Sigmoid colon (tissue), 4 donors: ENCODE measurements at regions not wholly inside any gene's neighbourhood (a gene's known extent, or its start where the extent isn't known, plus 50 kb on each side); places are given as distances from the start of the nearest gene placed in this dataset.

ENCODE experiments used
- POLR2A ChIP-seq, 2 donors: fragments of 450-650 bp; IDR thresholded peaks; one replicate each; pipeline ENCODE4 v1.6.1; 2016; ENCODE audit warnings: antibody characterized with exemption in 2 of 2, mild to moderate bottlenecking in 2 of 2, moderate library complexity in 2 of 2
- POLR2AphosphoS5 ChIP-seq, 4 donors: sonication (generic); formaldehyde crosslinking; IDR thresholded peaks; one replicate each; pipeline ENCODE4 v1.6.1; 2017; ENCODE audit warnings: antibody characterized with exemption in 4 of 4
- TF ChIP-seq, protein P1 (sequence below), 4 experiments: fragments of 450-650 bp in 3 of 4; fragments of 200-600 bp in 1 of 4; IDR thresholded peaks; one replicate each; pipeline ENCODE4 v1.5.1; 2016 to 2019; ENCODE audit warnings: antibody characterized with exemption in 4 of 4, mild to moderate bottlenecking in 3 of 4, moderate library complexity in 2 of 4

DNA sequence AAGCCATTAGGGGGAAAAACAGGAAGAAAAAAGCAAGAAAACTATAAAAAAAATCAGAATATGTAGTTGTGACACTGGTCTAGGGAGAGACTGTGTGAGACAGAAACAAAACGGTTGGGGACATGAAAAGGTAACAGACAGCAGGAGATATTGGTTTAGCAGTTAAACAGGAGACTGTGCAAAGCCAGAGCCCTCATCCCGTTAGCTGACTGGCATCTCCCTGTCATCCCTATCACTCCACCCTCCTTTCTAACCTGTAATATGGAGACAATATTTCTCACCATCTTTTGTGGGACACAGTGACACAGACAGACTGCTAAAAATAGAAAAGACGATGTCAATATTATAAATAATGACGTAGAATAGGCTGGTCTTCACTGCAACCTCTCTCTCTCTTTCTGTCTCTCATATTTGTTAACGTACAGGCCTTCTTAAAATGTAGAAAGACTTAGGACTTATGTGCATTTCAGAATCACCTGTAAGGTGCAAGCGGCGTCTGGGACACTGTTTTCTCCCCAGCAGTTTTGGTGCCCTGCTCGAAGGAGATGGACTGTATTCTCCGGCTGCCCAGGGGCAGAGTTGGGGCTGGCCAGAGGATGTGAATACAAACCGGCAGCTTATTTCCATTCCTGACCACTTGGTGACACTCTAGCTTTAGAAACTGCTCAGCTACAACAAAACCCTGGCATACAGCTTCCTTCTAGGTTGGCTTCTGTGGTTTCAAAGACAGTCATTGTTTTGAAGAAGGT is 190.6 kb downstream of the MAT2B start:
- TF ChIP-seq, protein P1, sequence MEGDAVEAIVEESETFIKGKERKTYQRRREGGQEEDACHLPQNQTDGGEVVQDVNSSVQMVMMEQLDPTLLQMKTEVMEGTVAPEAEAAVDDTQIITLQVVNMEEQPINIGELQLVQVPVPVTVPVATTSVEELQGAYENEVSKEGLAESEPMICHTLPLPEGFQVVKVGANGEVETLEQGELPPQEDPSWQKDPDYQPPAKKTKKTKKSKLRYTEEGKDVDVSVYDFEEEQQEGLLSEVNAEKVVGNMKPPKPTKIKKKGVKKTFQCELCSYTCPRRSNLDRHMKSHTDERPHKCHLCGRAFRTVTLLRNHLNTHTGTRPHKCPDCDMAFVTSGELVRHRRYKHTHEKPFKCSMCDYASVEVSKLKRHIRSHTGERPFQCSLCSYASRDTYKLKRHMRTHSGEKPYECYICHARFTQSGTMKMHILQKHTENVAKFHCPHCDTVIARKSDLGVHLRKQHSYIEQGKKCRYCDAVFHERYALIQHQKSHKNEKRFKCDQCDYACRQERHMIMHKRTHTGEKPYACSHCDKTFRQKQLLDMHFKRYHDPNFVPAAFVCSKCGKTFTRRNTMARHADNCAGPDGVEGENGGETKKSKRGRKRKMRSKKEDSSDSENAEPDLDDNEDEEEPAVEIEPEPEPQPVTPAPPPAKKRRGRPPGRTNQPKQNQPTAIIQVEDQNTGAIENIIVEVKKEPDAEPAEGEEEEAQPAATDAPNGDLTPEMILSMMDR (IDR thresholded peaks at IDR 0.05), result peak in 3 of 4 experiments; percentile 32 to 64 (median 41)
- no peak for TF ChIP-seq POLR2AphosphoS5 (IDR thresholded peaks at IDR 0.05)
- no peak for TF ChIP-seq POLR2A (IDR thresholded peaks at IDR 0.05)
